HG03439 (cell line): ENCODE measurements at regions not wholly inside any gene's neighbourhood (a gene's known extent, or its start where the extent isn't known, plus 50 kb on each side); places are given as distances from the start of the nearest gene placed in this dataset.

ENCODE experiments used
- ATAC-seq: cut with Tn5 transposase; IDR thresholded peaks from one replicate; pipeline ENCODE4 v1.9.1; 2021; ENCODE audit warnings: mild to moderate bottlenecking, moderate library complexity; ENCODE audit not compliant: unreplicated experiment

- no peak for ATAC-seq
These were observed 100.0 kb upstream of the STX18 start for GRCh38 chr4:4641661-4642495.

- ATAC-seq, result no peak
These were observed 99.4 kb upstream of the STX18 start for GRCh38 chr4:4641254-4641653.

GRCh38 chr4:4640692-4641091 lies 98.8 kb upstream of the STX18 start:
- ATAC-seq, result no peak

- ATAC-seq, result no peak
These were observed 97.5 kb upstream of the STX18 start for GRCh38 chr4:4639370-4639769.

- ATAC-seq, result peak; percentile 69
These were observed 95.9 kb upstream of the STX18 start for GRCh38 chr4:4637710-4638109.

GRCh38 chr4:4633431-4633830 lies 91.6 kb upstream of the STX18 start:
- no peak for ATAC-seq

- ATAC-seq, result peak; percentile 51
These were observed 89.3 kb upstream of the STX18 start for GRCh38 chr4:4631150-4631549.

GRCh38 chr4:4627906-4628305 lies 86.1 kb upstream of the STX18 start:
- ATAC-seq, result no peak

- no peak for ATAC-seq
These were observed 85.3 kb upstream of the STX18 start for GRCh38 chr4:4627111-4627510.

GRCh38 chr4:4625488-4625887 lies 83.6 kb upstream of the STX18 start:
- no peak for ATAC-seq

GRCh38 chr4:4624276-4624897 lies 82.5 kb upstream of the STX18 start:
- no peak for ATAC-seq

GRCh38 chr4:4619821-4620220 lies 78.0 kb upstream of the STX18 start:
- ATAC-seq, result no peak

- ATAC-seq, result no peak
These were observed 77.0 kb upstream of the STX18 start for GRCh38 chr4:4618847-4619246.

- no peak for ATAC-seq
These were observed 73.3 kb upstream of the STX18 start for GRCh38 chr4:4614925-4615678.

- ATAC-seq, result no peak
These were observed 71.9 kb upstream of the STX18 start for GRCh38 chr4:4613641-4614286.

GRCh38 chr4:4613126-4613465 lies 71.2 kb upstream of the STX18 start:
- ATAC-seq, result no peak

GRCh38 chr4:4610672-4611071 lies 68.8 kb upstream of the STX18 start:
- no peak for ATAC-seq

GRCh38 chr4:4609622-4610334 lies 67.9 kb upstream of the STX18 start:
- ATAC-seq, result no peak

GRCh38 chr4:4608214-4608537 lies 66.3 kb upstream of the STX18 start:
- no peak for ATAC-seq

GRCh38 chr4:4607336-4608213 lies 65.7 kb upstream of the STX18 start:
- ATAC-seq, result no peak
